Adipocyte (in vitro differentiated cells): ENCODE measurements at regions not wholly inside any gene's neighbourhood (a gene's known extent, or its start where the extent isn't known, plus 50 kb on each side); places are given as distances from the start of the nearest gene placed in this dataset.
"Not testable (repeated sequence)": the region's sequence is repeated elsewhere in the genome, so short reads cannot be mapped to it uniquely, and the experiment has no call there.

ENCODE experiments used
- DNase-seq: peaks from one replicate; pipeline ENCODE4 v3.0.0-alpha.2; 2015; ENCODE audit warnings: low read depth
- H3K27me3 ChIP-seq: replicated peaks from 2 replicates; pipeline ENCODE4 v1.7.0; 2013; ENCODE audit warnings: mild to moderate bottlenecking, low read length, moderate library complexity; ENCODE audit not compliant: control insufficient read depth, insufficient read depth
- H3K36me3 ChIP-seq: 2 replicates; pipeline ENCODE4 v1.7.0; 2013; ENCODE audit warnings: low read length, mild to moderate bottlenecking, moderate library complexity; ENCODE audit not compliant: control insufficient read depth, insufficient read depth, severe bottlenecking
- H3K4me1 ChIP-seq: 2 replicates; pipeline ENCODE4 v1.7.0; 2013; ENCODE audit warnings: mild to moderate bottlenecking, low read length, moderate library complexity; ENCODE audit not compliant: control insufficient read depth, insufficient read depth
- H3K4me3 ChIP-seq: 2 replicates; pipeline ENCODE4 v1.7.0; 2013; ENCODE audit warnings: mild to moderate bottlenecking, low read length, moderate library complexity
- H3K9ac ChIP-seq: 2 replicates; pipeline ENCODE4 v1.7.0; 2013; ENCODE audit warnings: mild to moderate bottlenecking, low read length, moderate library complexity
- H3K9me3 ChIP-seq: 2 replicates; pipeline ENCODE4 v1.7.0; 2013; ENCODE audit warnings: mild to moderate bottlenecking, low read length, moderate library complexity; ENCODE audit not compliant: control insufficient read depth

DNA sequence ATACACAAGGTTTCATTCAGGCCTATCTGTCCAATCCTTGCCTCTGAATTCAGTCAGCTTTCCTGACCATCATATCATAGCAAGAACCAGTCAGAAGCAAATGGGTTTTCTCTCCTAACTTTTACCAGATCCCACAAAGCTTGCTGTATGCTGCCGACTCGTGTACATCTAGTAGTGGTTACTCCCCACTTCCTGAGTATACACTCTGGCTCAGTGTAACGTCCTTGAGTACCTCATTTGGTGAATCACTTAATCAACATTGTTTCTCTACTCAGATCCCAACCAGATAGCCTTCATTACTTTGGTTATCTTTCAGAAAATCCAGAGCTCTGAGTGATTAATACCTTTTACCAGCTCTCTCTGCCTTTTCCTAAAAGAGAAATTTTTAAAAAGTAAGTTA lies 728.2 kb downstream of the GALC start:
- H3K36me3 ChIP-seq, result no peaks in the 10 kb centered on the region
- H3K9ac ChIP-seq, result no peak overlapping the region
- H3K4me1 ChIP-seq, result no peaks in the 10 kb centered on the region
- DNase-seq, result no peak
- no peaks in the 10 kb centered on the region for H3K27me3 ChIP-seq
- H3K4me3 ChIP-seq, result no peak overlapping the region
- no peaks in the 10 kb centered on the region for H3K9me3 ChIP-seq

DNA sequence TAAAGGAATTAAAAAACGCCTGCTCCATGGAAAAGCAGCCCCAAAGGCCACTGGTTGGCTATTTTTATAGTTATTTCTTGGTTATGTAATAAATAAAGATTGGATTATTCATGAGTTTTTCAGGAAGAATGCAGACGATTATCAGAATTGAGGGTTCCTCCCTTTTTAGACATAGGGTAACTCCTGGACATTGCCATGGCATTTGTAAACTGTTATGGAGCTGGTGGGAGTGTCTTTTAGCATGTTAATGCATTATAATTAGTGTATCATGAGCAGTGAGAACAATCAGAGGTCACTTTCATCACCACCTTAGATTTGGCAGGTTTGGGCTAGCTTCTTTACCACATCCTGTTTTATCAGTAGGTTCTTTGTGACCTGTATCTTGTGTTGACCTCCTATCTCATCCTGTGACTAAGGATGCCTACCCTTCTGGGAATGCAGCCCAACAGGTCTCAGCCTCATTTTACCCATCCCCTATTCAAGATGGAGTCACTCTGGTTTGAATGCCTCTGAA lies 728.7 kb downstream of the GALC start:
- no peaks in the 10 kb centered on the region for H3K9me3 ChIP-seq

GRCh38 chr14:87261621-87262020 lies 731.4 kb downstream of the GALC start:
- H3K9me3 ChIP-seq, result no peaks in the 10 kb centered on the region
- H3K4me1 ChIP-seq, result no peaks in the 10 kb centered on the region
- H3K4me3 ChIP-seq, result no peak overlapping the region
- no peak overlapping the region for H3K9ac ChIP-seq
- no peaks in the 10 kb centered on the region for H3K36me3 ChIP-seq
- no peak for DNase-seq
- H3K27me3 ChIP-seq, result no peaks in the 10 kb centered on the region

More for the DNA sequence above, 728.7 kb downstream of the GALC start:
- Histone ChIP-seq H3K9ac (no peak overlapping the region), H3K4me3 (no peak overlapping the region), H3K27me3 (no peaks in the 10 kb centered on the region), H3K36me3 (no peaks in the 10 kb centered on the region), H3K4me1 (no peaks in the 10 kb centered on the region)
- no peak for DNase-seq

GRCh38 chr14:87260460-87260859 lies 732.5 kb downstream of the GALC start:
- no peaks in the 10 kb centered on the region for H3K27me3 ChIP-seq
- DNase-seq, result no peak
- H3K4me3 ChIP-seq, result no peak overlapping the region
- H3K4me1 ChIP-seq, result no peaks in the 10 kb centered on the region
- H3K9ac ChIP-seq, result no peak overlapping the region
- H3K9me3 ChIP-seq, result no peaks in the 10 kb centered on the region
- H3K36me3 ChIP-seq, result no peaks in the 10 kb centered on the region

GRCh38 chr14:87257421-87257820 lies 735.6 kb downstream of the GALC start:
- Histone ChIP-seq H3K36me3 (no peaks in the 10 kb centered on the region), H3K9ac (no peak overlapping the region), H3K27me3 (no peaks in the 10 kb centered on the region), H3K4me3 (no peak overlapping the region), H3K9me3 (no peaks in the 10 kb centered on the region), H3K4me1 (no peaks in the 10 kb centered on the region)
- no peak for DNase-seq

GRCh38 chr14:87255058-87255457 lies 737.9 kb downstream of the GALC start:
- H3K36me3 ChIP-seq, result no peaks in the 10 kb centered on the region
- H3K4me3 ChIP-seq, result no peak overlapping the region
- H3K9ac ChIP-seq, result no peak overlapping the region
- DNase-seq, result no peak
- H3K9me3 ChIP-seq, result no peaks in the 10 kb centered on the region
- H3K27me3 ChIP-seq, result no peaks in the 10 kb centered on the region
- H3K4me1 ChIP-seq, result no peaks in the 10 kb centered on the region

DNA sequence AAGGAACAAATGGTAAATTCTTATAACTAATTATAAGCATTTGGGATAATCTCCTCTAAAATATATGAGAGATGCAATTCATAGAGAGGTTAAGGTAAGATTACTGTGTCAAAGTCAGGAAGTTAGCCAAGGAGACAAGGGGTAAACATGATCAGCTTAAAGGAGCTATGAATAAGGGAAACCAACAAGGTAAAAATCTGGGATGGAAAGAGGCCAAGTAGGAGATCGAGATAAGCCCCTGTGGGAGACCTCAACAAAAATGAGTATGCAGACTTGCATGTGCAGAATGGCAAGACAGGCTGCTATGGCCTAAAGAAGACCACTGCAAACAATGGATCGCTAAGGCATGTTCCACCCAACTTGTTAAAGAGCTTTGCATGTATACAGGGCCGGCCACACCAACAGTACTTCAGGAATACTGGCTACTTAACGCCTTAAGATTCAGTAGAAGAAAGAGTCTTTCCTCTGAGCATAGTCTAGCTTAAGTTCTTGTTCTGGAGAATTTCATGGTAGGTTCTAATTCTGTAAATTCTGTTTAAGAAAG lies 738.6 kb downstream of the GALC start:
- Histone ChIP-seq H3K4me1 (no peaks in the 10 kb centered on the region), H3K9me3 (no peaks in the 10 kb centered on the region), H3K4me3 (no peak overlapping the region), H3K27me3 (no peaks in the 10 kb centered on the region), H3K36me3 (no peaks in the 10 kb centered on the region), H3K9ac (no peak overlapping the region)
- DNase-seq, result no peak

DNA sequence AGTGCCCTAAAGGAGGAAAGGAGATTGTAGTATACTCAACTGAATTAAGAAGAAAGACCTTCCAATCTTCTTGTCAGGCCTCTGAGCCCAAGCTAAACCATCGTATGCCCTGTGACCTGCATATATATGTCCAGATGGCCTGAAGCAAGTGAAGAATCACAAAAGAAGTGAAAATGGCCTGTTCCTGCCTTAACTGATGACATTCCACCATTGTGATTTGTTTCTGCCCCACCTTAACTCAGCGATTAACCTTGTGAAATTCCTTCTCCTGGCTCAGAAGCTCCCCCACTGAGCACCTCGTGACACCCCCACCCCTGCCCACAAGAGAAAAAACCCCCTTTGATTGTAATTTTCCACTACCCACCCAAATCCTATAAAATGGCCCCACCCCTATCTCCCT lies 739.2 kb downstream of the GALC start:
- not testable (repeated sequence) for H3K9ac ChIP-seq, H3K4me1 ChIP-seq, DNase-seq, H3K4me3 ChIP-seq, H3K36me3 ChIP-seq, H3K27me3 ChIP-seq, H3K9me3 ChIP-seq

DNA sequence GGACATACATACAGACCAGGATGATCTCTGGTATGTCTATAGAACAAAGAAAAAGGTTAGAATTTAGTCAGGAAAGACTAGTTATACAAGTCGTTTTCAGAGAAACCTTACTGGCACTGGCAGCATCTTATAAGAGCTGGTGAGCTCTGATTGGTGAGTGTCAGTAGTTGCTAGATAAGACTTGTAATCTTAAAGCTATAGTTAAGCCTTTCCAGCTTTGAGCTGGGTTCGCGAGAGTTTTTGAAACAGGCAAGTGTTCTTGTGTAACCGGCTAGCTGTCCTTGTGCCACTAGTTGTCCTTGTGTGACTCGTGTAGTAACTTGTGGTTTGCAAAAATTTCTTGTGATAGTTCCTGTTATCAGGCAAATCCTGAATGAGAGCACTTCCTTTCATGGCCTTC lies 740.9 kb downstream of the GALC start:
- DNase-seq, result no peak
- no peak overlapping the region for H3K4me3 ChIP-seq
- H3K36me3 ChIP-seq, result no peaks in the 10 kb centered on the region

GRCh38 chr14:87251011-87251410 lies 742.0 kb downstream of the GALC start:
- peaks cover 13% of the 10 kb centered on the region for H3K9me3 ChIP-seq
- no peaks in the 10 kb centered on the region for H3K4me1 ChIP-seq
- no peaks in the 10 kb centered on the region for H3K27me3 ChIP-seq
- H3K9ac ChIP-seq, result no peak overlapping the region
- no peak for DNase-seq
- no peaks in the 10 kb centered on the region for H3K36me3 ChIP-seq
- no peak overlapping the region for H3K4me3 ChIP-seq

More for the DNA sequence above, 740.9 kb downstream of the GALC start:
- no peaks in the 10 kb centered on the region for H3K4me1 ChIP-seq
- H3K9me3 ChIP-seq, result peaks cover 4% of the 10 kb centered on the region
- H3K9ac ChIP-seq, result no peak overlapping the region
- no peaks in the 10 kb centered on the region for H3K27me3 ChIP-seq

DNA sequence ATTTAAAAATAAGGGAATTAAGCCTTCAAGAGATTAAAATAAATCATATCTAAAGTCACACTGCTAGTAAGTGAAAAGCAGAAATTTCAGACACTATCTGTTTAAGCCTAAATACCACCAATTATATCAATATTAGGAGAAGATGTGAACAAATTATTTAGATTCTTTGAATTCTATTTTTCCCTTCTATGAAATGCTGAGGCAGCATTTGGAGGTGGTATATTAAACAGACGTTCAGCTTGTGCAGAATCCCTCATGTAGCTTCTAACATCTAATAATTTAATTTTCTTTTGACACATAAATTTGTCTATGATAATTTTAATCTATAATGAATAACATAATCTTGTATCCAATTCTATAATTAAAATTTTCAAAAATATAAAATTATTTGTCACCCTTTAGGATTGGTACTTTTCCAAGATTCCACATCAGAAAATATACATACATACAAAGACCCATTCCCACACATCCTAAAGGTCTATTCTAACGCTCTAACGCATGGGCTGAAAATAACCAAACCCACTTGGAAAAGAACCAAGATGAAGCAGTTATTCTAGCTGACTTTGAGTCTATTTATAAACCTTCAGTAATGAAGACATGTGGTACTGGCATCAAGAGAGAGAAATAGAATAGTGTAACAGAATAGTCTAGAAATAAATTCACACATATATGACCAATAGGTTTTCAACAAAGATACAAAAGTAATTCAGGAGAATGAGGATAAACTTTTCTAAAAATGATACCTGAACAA lies 751.8 kb downstream of the GALC start:
- Histone ChIP-seq H3K9ac (no peak overlapping the region), H3K27me3 (no peaks in the 10 kb centered on the region), H3K4me3 (no peak overlapping the region), H3K9me3 (peaks cover 2% of the 10 kb centered on the region), H3K36me3 (no peaks in the 10 kb centered on the region), H3K4me1 (no peaks in the 10 kb centered on the region)
- no peak for DNase-seq
